ENCODE measurements at regions not wholly inside any gene's neighbourhood (a gene's known extent, or its start where the extent isn't known, plus 50 kb on each side); places are given as distances from the start of the nearest gene placed in this dataset.

DNA sequence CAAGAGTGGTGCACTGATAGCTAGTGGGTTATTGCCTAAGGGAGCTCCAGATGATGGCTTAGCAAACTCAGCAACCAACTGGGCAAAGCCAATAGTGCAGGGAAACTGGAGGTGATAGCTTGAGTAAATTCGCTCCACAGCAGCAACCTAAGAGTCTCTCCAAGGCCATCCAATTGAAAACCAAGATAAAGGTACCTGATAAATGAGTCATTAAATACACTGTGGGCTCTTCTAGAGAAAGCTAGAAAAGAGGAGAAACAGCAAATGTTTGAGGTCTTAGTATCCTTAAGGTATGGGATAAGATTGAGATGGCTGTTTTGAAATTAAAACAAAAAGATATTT, 197.8 kb upstream of the ERBB4 start:
- no peaks in the 10 kb centered on the region for H3K9me2 ChIP-seq (ENCODE audit: low read depth, low read length)

DNA sequence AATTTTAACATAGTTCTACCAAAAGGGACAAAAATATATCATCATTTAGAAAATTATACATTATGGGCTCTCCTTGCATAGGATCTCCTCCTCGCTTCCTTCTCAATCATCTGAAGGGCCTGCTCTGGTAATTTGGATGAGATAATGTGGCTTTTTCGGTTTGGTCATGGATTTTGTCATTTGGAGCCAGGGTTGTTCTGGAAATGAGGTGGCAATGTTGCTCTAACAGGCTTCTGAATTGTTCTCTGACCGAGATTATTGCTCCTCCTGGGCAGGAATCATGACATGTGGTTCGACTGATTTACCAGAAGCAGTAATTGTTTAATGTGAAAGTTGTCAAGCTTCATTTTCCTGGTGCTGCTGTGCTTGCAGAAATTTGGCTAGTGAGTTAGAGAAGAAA, 194.7 kb upstream of the ERBB4 start:
- H3K4me2 ChIP-seq (ENCODE audit: low read length): no peak overlapping the region

More for the DNA sequence above, 197.8 kb upstream of the ERBB4 start:
- H3K4me2 ChIP-seq (ENCODE audit: low read length): no peak overlapping the region
- no peaks in the 10 kb centered on the region for H3K79me2 ChIP-seq (ENCODE audit: insufficient read depth, low read length)
- H3K27ac ChIP-seq (ENCODE audit: low read depth, low read length, poor library complexity, severe bottlenecking): no peak overlapping the region
- H3K36me3 ChIP-seq (ENCODE audit: insufficient read depth, low read length): no peaks in the 10 kb centered on the region
- no peak overlapping the region for H3K4me3 ChIP-seq (ENCODE audit: low read depth, low read length, poor library complexity, severe bottlenecking)
- no peaks in the 10 kb centered on the region for H3K9me3 ChIP-seq (ENCODE audit: low read length)
- H2AFZ ChIP-seq (ENCODE audit: low read length): no peak overlapping the region
- TF ChIP-seq, protein P1, sequence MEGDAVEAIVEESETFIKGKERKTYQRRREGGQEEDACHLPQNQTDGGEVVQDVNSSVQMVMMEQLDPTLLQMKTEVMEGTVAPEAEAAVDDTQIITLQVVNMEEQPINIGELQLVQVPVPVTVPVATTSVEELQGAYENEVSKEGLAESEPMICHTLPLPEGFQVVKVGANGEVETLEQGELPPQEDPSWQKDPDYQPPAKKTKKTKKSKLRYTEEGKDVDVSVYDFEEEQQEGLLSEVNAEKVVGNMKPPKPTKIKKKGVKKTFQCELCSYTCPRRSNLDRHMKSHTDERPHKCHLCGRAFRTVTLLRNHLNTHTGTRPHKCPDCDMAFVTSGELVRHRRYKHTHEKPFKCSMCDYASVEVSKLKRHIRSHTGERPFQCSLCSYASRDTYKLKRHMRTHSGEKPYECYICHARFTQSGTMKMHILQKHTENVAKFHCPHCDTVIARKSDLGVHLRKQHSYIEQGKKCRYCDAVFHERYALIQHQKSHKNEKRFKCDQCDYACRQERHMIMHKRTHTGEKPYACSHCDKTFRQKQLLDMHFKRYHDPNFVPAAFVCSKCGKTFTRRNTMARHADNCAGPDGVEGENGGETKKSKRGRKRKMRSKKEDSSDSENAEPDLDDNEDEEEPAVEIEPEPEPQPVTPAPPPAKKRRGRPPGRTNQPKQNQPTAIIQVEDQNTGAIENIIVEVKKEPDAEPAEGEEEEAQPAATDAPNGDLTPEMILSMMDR (IDR thresholded peaks at IDR 0.05; ENCODE audit: low read length): no peak
- TF ChIP-seq EZH2 (IDR thresholded peaks at IDR 0.05; ENCODE audit: borderline replicate concordance, low read length): no peak
- no peaks in the 10 kb centered on the region for H3K27me3 ChIP-seq (ENCODE audit: insufficient read depth, low read length)
- H3K4me1 ChIP-seq (ENCODE audit: insufficient read depth, low read length, severe bottlenecking): no peaks in the 10 kb centered on the region
- H3K9ac ChIP-seq (ENCODE audit: low read length): no peak overlapping the region
- no peaks in the 10 kb centered on the region for H4K20me1 ChIP-seq (ENCODE audit: insufficient read depth, low read length)
- no peaks in the 10 kb centered on the region for H3F3A ChIP-seq (ENCODE audit: insufficient read depth, low read length)

DNA sequence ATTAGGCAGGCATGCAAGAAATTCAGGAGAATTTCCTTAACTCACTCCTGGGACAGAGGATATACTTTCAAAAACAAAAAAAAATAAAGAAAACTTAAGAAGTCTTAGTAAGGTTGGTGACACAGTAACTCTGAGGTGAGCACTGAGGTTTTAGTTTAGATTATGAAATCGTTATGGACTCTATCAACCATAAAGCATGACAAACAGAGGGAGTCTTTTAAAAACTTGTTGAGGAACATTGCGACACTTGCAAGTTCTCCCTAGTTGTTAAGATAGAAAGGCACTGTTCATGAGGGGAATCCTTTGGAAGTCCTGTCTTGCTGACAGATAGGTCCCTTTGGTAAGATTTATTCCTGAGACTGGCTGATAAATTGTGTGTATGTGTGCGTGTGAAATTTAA, 194.3 kb upstream of the ERBB4 start:
- no peaks in the 10 kb centered on the region for H3K9me3 ChIP-seq (ENCODE audit: low read length)
- H3K4me1 ChIP-seq (ENCODE audit: insufficient read depth, low read length, severe bottlenecking): no peaks in the 10 kb centered on the region
- H3K27me3 ChIP-seq (ENCODE audit: insufficient read depth, low read length): no peaks in the 10 kb centered on the region
- TF ChIP-seq, protein P1 (IDR thresholded peaks at IDR 0.05; ENCODE audit: low read length): no peak
- TF ChIP-seq EZH2 (IDR thresholded peaks at IDR 0.05; ENCODE audit: borderline replicate concordance, low read length): no peak
- no peaks in the 10 kb centered on the region for H3K79me2 ChIP-seq (ENCODE audit: insufficient read depth, low read length)
- H4K20me1 ChIP-seq (ENCODE audit: insufficient read depth, low read length): no peaks in the 10 kb centered on the region
- no peaks in the 10 kb centered on the region for H3K36me3 ChIP-seq (ENCODE audit: insufficient read depth, low read length)
- H3K4me2 ChIP-seq (ENCODE audit: low read length): no peak overlapping the region
- H3K27ac ChIP-seq (ENCODE audit: low read depth, low read length, poor library complexity, severe bottlenecking): no peak overlapping the region
- H2AFZ ChIP-seq (ENCODE audit: low read length): no peak overlapping the region
- H3F3A ChIP-seq (ENCODE audit: insufficient read depth, low read length): no peaks in the 10 kb centered on the region
- no peak overlapping the region for H3K9ac ChIP-seq (ENCODE audit: low read length)
- no peak overlapping the region for H3K4me3 ChIP-seq (ENCODE audit: low read depth, low read length, poor library complexity, severe bottlenecking)
- H3K9me2 ChIP-seq (ENCODE audit: low read depth, low read length): no peaks in the 10 kb centered on the region

More for the DNA sequence above, 194.7 kb upstream of the ERBB4 start:
- H3K79me2 ChIP-seq (ENCODE audit: insufficient read depth, low read length): no peaks in the 10 kb centered on the region
- no peak overlapping the region for H3K27ac ChIP-seq (ENCODE audit: low read depth, low read length, poor library complexity, severe bottlenecking)
- no peaks in the 10 kb centered on the region for H3F3A ChIP-seq (ENCODE audit: insufficient read depth, low read length)
- H3K27me3 ChIP-seq (ENCODE audit: insufficient read depth, low read length): no peaks in the 10 kb centered on the region
- no peak overlapping the region for H3K9ac ChIP-seq (ENCODE audit: low read length)
- no peak overlapping the region for H2AFZ ChIP-seq (ENCODE audit: low read length)
- H3K36me3 ChIP-seq (ENCODE audit: insufficient read depth, low read length): no peaks in the 10 kb centered on the region
- H3K9me3 ChIP-seq (ENCODE audit: low read length): no peaks in the 10 kb centered on the region
- TF ChIP-seq, protein P1 (IDR thresholded peaks at IDR 0.05; ENCODE audit: low read length): no peak
- TF ChIP-seq EZH2 (IDR thresholded peaks at IDR 0.05; ENCODE audit: borderline replicate concordance, low read length): no peak
- no peaks in the 10 kb centered on the region for H3K9me2 ChIP-seq (ENCODE audit: low read depth, low read length)
- H3K4me3 ChIP-seq (ENCODE audit: low read depth, low read length, poor library complexity, severe bottlenecking): no peak overlapping the region
- no peaks in the 10 kb centered on the region for H4K20me1 ChIP-seq (ENCODE audit: insufficient read depth, low read length)
- no peaks in the 10 kb centered on the region for H3K4me1 ChIP-seq (ENCODE audit: insufficient read depth, low read length, severe bottlenecking)
